TTC549 (cell line): ENCODE measurements at regions not wholly inside any gene's neighbourhood (a gene's known extent, or its start where the extent isn't known, plus 50 kb on each side); places are given as distances from the start of the nearest gene placed in this dataset.

Source experiments
- FAIRE-seq: peaks from 2 replicates; lab custom pipeline; 2012; peaks lifted over from hg19 to GRCh38; lab: Jason Lieb, UNC

DNA sequence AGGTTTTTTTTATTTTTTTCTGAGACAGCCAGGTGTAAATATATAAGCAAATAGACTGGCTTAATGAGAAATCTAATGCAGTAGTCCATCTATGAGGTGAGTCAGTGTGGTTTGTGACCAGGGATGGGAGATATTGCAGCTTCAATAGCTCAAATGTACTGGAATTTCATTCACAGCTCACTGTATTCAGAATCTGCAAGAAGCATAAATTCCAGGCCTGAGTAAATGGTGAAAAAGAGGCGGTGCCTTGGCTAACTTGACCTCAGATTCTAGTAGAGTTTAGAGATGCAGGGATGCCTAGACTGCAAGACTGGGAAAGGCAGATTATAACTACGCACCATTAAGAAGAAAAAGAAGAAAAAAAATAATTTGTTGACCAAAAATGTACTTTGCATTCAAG, 151.9 kb upstream of the SMC2 start:
- no peak for FAIRE-seq

DNA sequence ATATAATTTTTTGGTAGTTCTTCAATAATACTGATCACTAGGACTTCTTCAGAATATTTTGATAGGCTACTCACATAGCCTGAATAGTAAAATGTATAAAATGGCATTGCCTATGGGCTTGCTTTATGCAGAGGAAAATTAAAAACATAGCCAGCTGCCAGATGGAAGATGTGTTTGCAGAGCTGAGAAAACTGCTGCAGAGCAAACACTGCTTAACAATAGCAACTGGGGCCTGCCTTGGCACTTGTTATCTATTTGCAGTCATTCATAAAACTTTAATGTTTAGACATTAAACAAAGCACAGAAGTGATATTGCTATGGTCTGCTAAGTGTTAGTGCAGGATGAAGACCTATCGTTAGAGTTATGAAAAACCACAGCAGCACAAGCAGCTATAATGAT, 151.5 kb upstream of the SMC2 start:
- FAIRE-seq, result no peak

DNA sequence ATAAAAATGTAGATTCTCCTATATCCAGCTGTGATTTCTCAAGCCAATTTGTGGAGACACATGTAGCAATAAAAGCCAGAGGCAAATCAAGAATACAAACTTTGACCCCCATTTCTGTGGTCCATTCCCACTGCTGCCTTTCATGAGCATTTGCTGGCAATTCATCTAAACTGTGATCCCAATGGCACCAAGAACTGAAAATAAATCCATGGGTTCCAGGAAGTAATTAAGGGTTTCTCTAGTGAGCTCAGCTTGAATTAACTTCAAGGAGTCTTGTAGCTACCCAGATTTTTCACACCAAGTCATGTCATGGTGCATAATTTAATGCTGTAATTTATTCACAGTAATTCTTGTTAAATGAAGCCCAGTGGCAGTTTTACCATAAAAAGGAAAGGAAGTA, 145.0 kb upstream of the SMC2 start:
- FAIRE-seq, result no peak

- no peak for FAIRE-seq
Measured at GRCh38 chr9:103977163-103977562, 116.9 kb upstream of the SMC2 start.

DNA sequence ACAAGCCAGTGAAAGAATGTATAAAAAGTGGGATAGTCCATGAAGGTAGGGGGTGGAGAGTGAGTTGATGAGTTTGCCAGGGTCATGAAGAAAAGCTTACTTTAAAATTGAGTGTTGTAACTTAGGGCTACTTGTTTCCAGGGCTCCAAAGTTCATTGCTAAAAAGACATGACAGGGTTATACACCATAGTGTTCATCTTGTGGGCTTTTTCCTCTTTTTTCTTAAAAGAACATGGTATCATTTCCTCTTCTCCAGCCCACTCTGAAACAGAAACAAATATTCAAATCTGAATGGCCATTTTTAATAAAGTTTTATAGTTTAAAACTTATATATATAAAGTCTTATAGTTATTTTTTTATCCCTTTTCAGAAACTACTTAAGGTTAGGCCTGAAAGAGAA, 115.7 kb upstream of the SMC2 start:
- FAIRE-seq, result no peak

DNA sequence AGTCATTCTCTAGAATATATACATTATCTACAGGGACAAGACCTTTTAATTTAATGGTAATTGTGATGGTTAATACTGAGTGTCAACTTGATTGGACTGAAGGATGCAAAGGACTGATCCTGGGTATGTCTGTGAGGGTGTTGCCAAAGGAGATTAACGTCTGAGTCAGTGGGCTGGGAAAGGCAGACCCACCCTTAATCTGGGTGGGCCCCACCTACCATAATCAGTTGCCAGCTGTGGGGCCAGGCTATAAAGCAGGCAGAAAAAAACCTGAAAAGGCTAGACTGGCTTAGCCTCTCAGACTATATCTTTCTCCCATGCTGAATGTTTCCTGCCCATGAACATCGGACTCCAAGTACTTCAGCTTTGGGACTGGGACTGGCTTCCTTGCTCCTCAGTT, 112.2 kb upstream of the SMC2 start:
- no peak for FAIRE-seq

DNA sequence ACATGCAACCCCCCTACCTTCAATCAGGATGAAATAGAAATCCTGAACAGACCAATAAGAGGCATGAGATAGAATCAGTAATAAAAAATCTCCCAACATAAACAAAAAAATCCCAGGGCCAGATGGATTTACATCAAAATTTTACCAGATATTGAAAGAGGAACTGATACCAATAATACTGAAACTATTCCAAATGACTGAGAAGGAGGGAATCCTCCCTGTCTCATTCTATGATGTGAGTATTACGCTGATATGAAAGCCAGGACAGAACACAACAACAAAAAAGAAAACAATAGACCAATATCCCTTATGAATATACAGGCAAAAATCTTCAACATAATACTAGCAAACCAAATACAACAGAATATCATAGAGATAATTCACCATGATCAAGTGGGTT, 109.0 kb upstream of the SMC2 start:
- FAIRE-seq, result no peak

GRCh38 chr9:103988821-103989220, 105.3 kb upstream of the SMC2 start:
- no peak for FAIRE-seq

DNA sequence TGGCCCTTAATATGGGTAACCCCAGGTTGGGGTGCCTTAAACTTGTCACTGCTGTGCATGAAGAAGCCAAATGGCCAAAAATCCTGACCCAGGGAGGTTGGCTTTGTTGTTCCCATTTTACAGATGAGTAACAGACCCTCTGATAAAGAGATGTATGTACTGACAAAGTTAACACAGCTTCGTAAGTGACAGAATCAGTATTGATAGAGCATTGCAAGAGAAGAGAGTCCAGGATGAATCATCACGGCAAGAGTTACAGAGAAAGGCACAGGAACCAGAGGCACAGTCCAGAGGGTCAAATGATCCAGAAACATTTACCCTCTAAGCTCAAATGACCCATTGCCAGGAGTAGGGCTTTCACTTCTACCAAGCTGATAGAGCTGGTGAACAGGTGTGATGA, 103.8 kb upstream of the SMC2 start:
- FAIRE-seq, result no peak

DNA sequence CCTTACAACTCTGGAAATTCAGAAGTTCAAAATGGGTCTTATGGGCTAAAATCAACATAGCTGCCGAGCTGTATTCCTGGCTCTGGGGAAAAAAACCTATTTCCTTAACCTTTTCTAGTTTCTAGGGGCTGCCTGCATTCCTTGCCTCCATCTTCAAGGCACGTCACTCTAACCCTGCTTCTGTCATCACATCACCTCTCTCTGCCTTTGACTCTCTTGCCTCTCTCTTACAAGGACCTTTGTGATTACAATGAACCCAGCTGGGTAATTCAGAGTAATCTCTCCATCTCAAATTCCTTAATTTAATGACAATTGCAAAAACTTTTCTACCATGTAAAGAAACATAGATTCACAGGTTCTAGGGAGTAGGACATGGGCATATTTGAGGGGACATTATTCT, 103.1 kb upstream of the SMC2 start:
- no peak for FAIRE-seq

DNA sequence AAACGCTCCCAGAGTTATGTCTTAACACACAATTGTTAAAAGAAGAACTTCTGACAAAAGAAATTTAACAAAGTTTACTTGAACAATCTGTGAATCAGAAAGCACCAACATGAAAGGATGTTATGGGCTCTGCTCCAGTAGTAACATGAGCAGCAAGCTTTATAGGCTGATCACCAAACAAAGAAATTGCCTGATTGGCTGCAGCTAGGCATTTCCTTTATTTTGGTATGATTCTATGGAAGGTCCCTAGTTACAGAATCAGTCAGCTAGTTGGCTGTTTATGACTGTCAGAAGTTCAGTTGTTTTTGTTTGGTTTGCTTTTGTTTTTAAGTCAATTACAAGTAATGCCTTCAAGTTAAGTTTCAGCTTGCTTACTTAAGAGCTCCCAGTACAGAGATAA, 102.4 kb upstream of the SMC2 start:
- FAIRE-seq, result no peak

GRCh38 chr9:103992938-103993579, 101.0 kb upstream of the SMC2 start:
- FAIRE-seq, result no peak

DNA sequence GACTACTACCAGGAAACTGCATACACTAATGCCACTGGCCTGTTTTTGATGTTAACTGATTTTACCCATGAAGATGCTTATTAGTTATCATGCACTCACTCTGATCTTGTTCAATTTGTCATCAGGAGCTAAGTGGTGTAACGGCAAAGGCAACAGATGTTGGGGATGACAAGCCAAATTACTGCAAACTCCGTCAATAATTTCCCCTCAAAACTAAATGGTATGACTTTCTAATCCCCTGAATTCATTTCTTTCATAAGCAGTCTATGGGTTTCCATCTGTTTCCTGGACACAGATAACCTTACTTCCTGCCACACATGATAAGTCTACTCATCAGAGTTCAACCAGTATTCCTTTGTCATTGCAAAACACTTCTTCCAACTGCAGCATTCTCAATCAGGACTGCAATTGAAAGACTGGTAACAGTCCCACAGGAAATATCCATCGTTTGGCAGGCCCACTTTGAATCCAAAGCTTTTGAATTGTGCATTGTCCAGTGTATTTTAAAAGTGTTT, 96.2 kb upstream of the SMC2 start:
- FAIRE-seq, result no peak

DNA sequence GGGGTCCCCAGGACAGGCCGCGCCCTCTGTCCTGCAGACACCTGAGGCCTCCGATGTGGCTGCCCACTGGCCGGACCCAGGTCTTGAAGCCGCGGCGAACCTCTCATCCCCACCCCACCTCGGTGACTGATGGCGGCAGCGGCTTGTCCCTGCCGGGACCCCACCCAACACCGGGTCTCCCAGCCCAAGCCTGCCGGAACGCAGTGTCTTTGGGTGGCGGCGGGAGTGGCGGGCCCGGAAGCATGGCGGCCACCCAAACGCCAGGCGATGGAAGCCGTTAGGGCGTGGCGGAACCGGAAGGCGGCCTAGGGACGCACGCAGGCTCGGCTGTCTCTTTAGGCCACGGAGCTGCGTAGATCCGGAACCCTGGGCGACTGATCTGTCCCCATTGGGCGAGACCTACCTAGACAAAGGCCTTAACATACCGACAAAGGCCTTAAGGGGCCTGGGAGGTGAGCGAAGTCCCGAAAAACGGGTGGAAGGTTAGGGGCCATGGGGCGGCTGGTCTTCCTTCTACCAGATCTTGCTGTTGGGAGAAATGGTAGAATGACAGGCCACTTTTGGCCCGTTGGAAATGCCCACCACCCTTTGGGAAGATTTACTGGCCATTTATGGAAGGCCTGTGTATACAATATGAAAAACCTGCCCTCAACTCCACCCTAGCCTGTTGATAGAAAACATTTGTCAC, 94.6 kb upstream of the SMC2 start:
- no peak for FAIRE-seq

DNA sequence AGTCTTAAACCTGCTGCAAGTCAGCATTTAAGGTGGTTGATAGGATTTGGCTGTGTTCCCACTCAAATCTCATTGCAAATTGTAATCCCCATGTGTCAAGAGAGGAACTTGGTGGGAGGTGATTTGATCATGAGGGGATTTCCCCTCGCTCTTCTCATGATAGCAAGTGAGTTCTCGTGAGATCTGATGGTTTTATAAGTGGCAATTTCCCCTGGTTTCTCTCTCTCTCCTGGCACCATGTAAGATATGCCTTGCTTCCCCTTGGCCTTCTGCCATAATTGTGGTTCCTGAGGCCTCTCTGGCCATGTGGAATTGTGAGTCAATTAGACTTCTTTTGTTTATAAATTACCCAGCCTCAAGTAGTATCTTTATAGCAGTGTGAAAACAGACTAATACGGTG, 84.3 kb upstream of the SMC2 start:
- FAIRE-seq, result no peak

DNA sequence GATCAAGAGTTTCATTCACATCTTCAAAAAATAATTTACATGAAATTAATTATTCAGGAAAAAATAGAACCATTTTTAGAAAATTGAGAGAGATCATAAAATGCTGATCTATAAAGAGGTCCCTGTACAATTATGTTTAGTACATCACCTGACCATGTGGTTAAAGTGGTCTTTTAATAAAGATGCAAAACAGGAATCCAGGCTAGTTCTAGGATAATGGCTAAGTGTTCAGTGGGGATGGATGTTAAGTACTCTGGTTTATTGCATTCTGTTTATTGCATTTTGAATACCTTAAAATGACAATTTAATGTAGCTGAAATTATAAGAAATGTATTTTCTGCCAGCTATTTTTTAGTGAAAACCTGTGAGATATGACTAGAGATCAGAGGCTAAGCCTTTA, 72.0 kb upstream of the SMC2 start:
- no peak for FAIRE-seq

GRCh38 chr9:104025104-104025503, 69.0 kb upstream of the SMC2 start:
- no peak for FAIRE-seq

DNA sequence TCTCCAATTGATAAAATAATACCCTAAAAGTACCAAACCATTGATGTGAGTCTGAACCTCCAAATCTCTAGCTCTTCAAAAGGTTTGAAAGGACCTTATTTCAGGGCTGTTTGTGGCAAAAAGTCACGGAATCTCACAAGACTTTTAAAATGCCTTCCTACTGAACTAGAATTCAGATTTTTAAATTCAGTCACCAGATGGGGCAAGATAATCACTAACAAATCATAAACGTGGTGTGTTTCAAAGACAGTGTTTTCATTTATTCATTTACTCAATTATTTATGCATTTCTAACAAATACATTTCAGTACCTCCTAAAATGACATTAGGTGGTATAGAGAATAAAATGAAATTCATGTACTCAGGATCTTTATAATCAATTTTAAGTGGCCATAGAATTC, 68.2 kb upstream of the SMC2 start:
- FAIRE-seq, result no peak

- FAIRE-seq, result no peak
Measured at GRCh38 chr9:104027295-104027694, 66.8 kb upstream of the SMC2 start.

- no peak for FAIRE-seq
Measured at GRCh38 chr9:104028827-104029226, 65.3 kb upstream of the SMC2 start.
